ENCODE measurements at regions not wholly inside any gene's neighbourhood (a gene's known extent, or its start where the extent isn't known, plus 50 kb on each side); places are given as distances from the start of the nearest gene placed in this dataset.

- DNase-seq (ENCODE audit: low spot score): no peak
These were observed 496.7 kb upstream of the PIK3C3 start for GRCh38 chr18:41458376-41458775.

- DNase-seq (ENCODE audit: low spot score): no peak
These were observed 497.2 kb upstream of the PIK3C3 start for GRCh38 chr18:41457765-41458326.

GRCh38 chr18:41456831-41457230 lies 498.2 kb upstream of the PIK3C3 start:
- DNase-seq (ENCODE audit: low spot score): no peak

- no peak for DNase-seq (ENCODE audit: low spot score)
These were observed 505.4 kb upstream of the PIK3C3 start for GRCh38 chr18:41449612-41450011.

- DNase-seq (ENCODE audit: low spot score): no peak
These were observed 510.1 kb upstream of the PIK3C3 start for GRCh38 chr18:41444943-41445342.

GRCh38 chr18:41436772-41437171 lies 518.3 kb upstream of the PIK3C3 start:
- DNase-seq (ENCODE audit: low spot score): no peak

- no peak for DNase-seq (ENCODE audit: low spot score)
These were observed 536.4 kb upstream of the PIK3C3 start for GRCh38 chr18:41418598-41418997.

- DNase-seq (ENCODE audit: low spot score): no peak
These were observed 539.0 kb upstream of the PIK3C3 start for GRCh38 chr18:41416044-41416443.

- DNase-seq (ENCODE audit: low spot score): no peak
These were observed 545.0 kb upstream of the PIK3C3 start for GRCh38 chr18:41410006-41410405.

GRCh38 chr18:41406834-41407233 lies 548.2 kb upstream of the PIK3C3 start:
- DNase-seq (ENCODE audit: low spot score): no peak

- no peak for DNase-seq (ENCODE audit: low spot score)
These were observed 558.2 kb upstream of the PIK3C3 start for GRCh38 chr18:41396861-41397260.

GRCh38 chr18:41396211-41396610 lies 558.8 kb upstream of the PIK3C3 start:
- DNase-seq (ENCODE audit: low spot score): no peak

GRCh38 chr18:41395695-41396094 lies 559.3 kb upstream of the PIK3C3 start:
- DNase-seq (ENCODE audit: low spot score): no peak

- DNase-seq (ENCODE audit: low spot score): peak; percentile 28
These were observed 563.1 kb upstream of the PIK3C3 start for GRCh38 chr18:41391616-41392595.

- no peak for DNase-seq (ENCODE audit: low spot score)
These were observed 564.7 kb upstream of the PIK3C3 start for GRCh38 chr18:41390309-41390708.

GRCh38 chr18:41378598-41378997 lies 576.4 kb upstream of the PIK3C3 start:
- peak; percentile 7 for DNase-seq (ENCODE audit: low spot score)

GRCh38 chr18:41373612-41374011 lies 581.4 kb upstream of the PIK3C3 start:
- no peak for DNase-seq (ENCODE audit: low spot score)

- DNase-seq (ENCODE audit: low spot score): no peak
These were observed 582.9 kb upstream of the PIK3C3 start for GRCh38 chr18:41372046-41372665.

- no peak for DNase-seq (ENCODE audit: low spot score)
These were observed 583.6 kb upstream of the PIK3C3 start for GRCh38 chr18:41371156-41372045.

GRCh38 chr18:41370740-41371139 lies 584.3 kb upstream of the PIK3C3 start:
- no peak for DNase-seq (ENCODE audit: low spot score)

GRCh38 chr18:41357708-41358107 lies 597.3 kb upstream of the PIK3C3 start:
- no peak for DNase-seq (ENCODE audit: low spot score)
